H9 (cell line): ENCODE measurements at regions not wholly inside any gene's neighbourhood (a gene's known extent, or its start where the extent isn't known, plus 50 kb on each side); places are given as distances from the start of the nearest gene placed in this dataset.

Experiments used
- DNase-seq: peaks from one replicate; pipeline ENCODE4 v3.0.0-alpha.2; 2017
- H2AFZ ChIP-seq: one replicate; pipeline ENCODE4 v1.6.1; 2013; ENCODE audit warnings: mild to moderate bottlenecking, low read length, control low read depth, moderate library complexity
- H2AK5ac ChIP-seq: 2 replicates; pipeline ENCODE4 v1.6.1; 2013; ENCODE audit warnings: low read length, control low read depth, mixed read lengths; ENCODE audit not compliant: insufficient read length
- H2BK120ac ChIP-seq: one replicate; pipeline ENCODE4 v1.6.1; 2013; ENCODE audit warnings: low read depth, mild to moderate bottlenecking, low read length, control low read depth, inconsistent platforms; ENCODE audit not compliant: poor library complexity, severe bottlenecking
- H2BK12ac ChIP-seq: 2 replicates; pipeline ENCODE4 v1.6.1; 2013; ENCODE audit warnings: low read length, control low read depth, mixed read lengths, low read depth; ENCODE audit not compliant: insufficient read length
- H2BK15ac ChIP-seq: 2 replicates; pipeline ENCODE4 v1.6.1; 2013; ENCODE audit warnings: low read depth, low read length, control low read depth
- H2BK20ac ChIP-seq: one replicate; pipeline ENCODE4 v1.6.1; 2013; ENCODE audit warnings: low read depth, mild to moderate bottlenecking, low read length, control low read depth, inconsistent platforms; ENCODE audit not compliant: poor library complexity, severe bottlenecking
- H2BK5ac ChIP-seq: 2 replicates; pipeline ENCODE4 v1.6.1; 2013; ENCODE audit warnings: low read length, control low read depth, mixed read lengths; ENCODE audit not compliant: insufficient read length
- H3K14ac ChIP-seq: 2 replicates; pipeline ENCODE4 v1.6.1; 2013; ENCODE audit warnings: low read length, control low read depth; ENCODE audit not compliant: insufficient read depth
- H3K18ac ChIP-seq: 2 replicates; pipeline ENCODE4 v1.6.1; 2013; ENCODE audit warnings: low read depth, mild to moderate bottlenecking, mixed read lengths, low read length, control low read depth; ENCODE audit not compliant: insufficient read length
- H3K23ac ChIP-seq: 2 replicates; pipeline ENCODE4 v1.6.1; 2013; ENCODE audit warnings: low read length, control low read depth, mixed read lengths, low read depth; ENCODE audit not compliant: insufficient read length
- H3K23me2 ChIP-seq: 2 replicates; pipeline ENCODE4 v1.6.1; 2013; ENCODE audit warnings: low read depth, mild to moderate bottlenecking, mixed read lengths, low read length, control low read depth; ENCODE audit not compliant: insufficient read length, poor library complexity, severe bottlenecking
- H3K27ac ChIP-seq: 2 replicates; pipeline ENCODE4 v1.5.1; 2013; ENCODE audit warnings: low read length, control low read depth, mixed read lengths, low read depth; ENCODE audit not compliant: insufficient read length
- H3K27me3 ChIP-seq: 2 replicates; pipeline ENCODE4 v1.6.1; 2013; ENCODE audit warnings: low read length, control low read depth, inconsistent platforms; ENCODE audit not compliant: insufficient read depth
- H3K4ac ChIP-seq: 2 replicates; pipeline ENCODE4 v1.6.1; 2013; ENCODE audit warnings: low read depth, mild to moderate bottlenecking, control low read depth, inconsistent platforms, low read length, moderate library complexity
- H3K4me1 ChIP-seq: 2 replicates; pipeline ENCODE4 v1.6.1; 2013; ENCODE audit warnings: low read length, control low read depth, inconsistent platforms; ENCODE audit not compliant: insufficient read depth
- H3K4me2 ChIP-seq: 2 replicates; pipeline ENCODE4 v1.6.1; 2013; ENCODE audit warnings: low read length, control low read depth, mixed read lengths; ENCODE audit not compliant: insufficient read length, insufficient read depth
- H3K56ac ChIP-seq: 2 replicates; pipeline ENCODE4 v1.6.1; 2013; ENCODE audit warnings: low read depth, mild to moderate bottlenecking, mixed read lengths, low read length, control low read depth; ENCODE audit not compliant: insufficient read length
- H3K79me1 ChIP-seq: 2 replicates; pipeline ENCODE4 v1.6.1; 2013; ENCODE audit warnings: low read depth, mild to moderate bottlenecking, moderate library complexity, low read length, control low read depth, inconsistent platforms; ENCODE audit not compliant: insufficient read depth, poor library complexity, severe bottlenecking
- H3K79me2 ChIP-seq: 2 replicates; pipeline ENCODE4 v1.6.1; 2013; ENCODE audit warnings: low read length, control low read depth, inconsistent platforms; ENCODE audit not compliant: insufficient read depth
- H3K9ac ChIP-seq: 2 replicates; pipeline ENCODE4 v1.6.1; 2013; ENCODE audit warnings: low read length, control low read depth, mixed read lengths; ENCODE audit not compliant: insufficient read length; ENCODE audit errors: extremely low read depth
- H3K9me3 ChIP-seq: one replicate; pipeline ENCODE4 v1.6.1; 2013; ENCODE audit warnings: low read depth, low read length, inconsistent platforms; ENCODE audit not compliant: control insufficient read depth
- H3T11ph ChIP-seq: one replicate; pipeline ENCODE4 v1.6.1; 2013; ENCODE audit warnings: mild to moderate bottlenecking, low read length, control low read depth, inconsistent platforms
- H4K20me1 ChIP-seq: one replicate; pipeline ENCODE4 v1.6.1; 2013; ENCODE audit not compliant: control insufficient read depth, insufficient read length, insufficient read depth
- H4K5ac ChIP-seq: 2 replicates; pipeline ENCODE4 v1.6.1; 2013; ENCODE audit warnings: low read depth, mild to moderate bottlenecking, mixed read lengths, low read length, control low read depth; ENCODE audit not compliant: insufficient read length
- H4K8ac ChIP-seq: replicated peaks from 2 replicates; pipeline ENCODE4 v1.6.1; 2013; ENCODE audit warnings: low read length, control low read depth, mixed read lengths, low read depth; ENCODE audit not compliant: insufficient read length
- H4K91ac ChIP-seq: 2 replicates; pipeline ENCODE4 v1.6.1; 2013; ENCODE audit warnings: low read depth, mild to moderate bottlenecking, moderate library complexity, mixed read lengths, low read length, control low read depth; ENCODE audit not compliant: insufficient read length
- H3K27ac Mint-ChIP-seq, 3 experiments: 2 replicates in 2 of 3; 3 replicates in 1 of 3; pipeline ENCODE4 v1.8.0; 2020 to 2021; ENCODE audit warnings: mixed read lengths in 3 of 3, mild to moderate bottlenecking in 1 of 3, moderate library complexity in 1 of 3
- H3K27me3 Mint-ChIP-seq: 2 replicates; pipeline ENCODE4 v1.8.0; 2021; ENCODE audit warnings: low read depth, mild to moderate bottlenecking, moderate library complexity, mixed read lengths
- H3K36me3 Mint-ChIP-seq, 3 experiments: 2 replicates in 2 of 3; 3 replicates in 1 of 3; pipeline ENCODE4 v1.8.0; 2020 to 2021; ENCODE audit warnings: low read depth in 3 of 3, mixed read lengths in 3 of 3; ENCODE audit not compliant: insufficient read depth in 1 of 3
- H3K4me1 Mint-ChIP-seq, 2 experiments: 2 replicates each; pipeline ENCODE4 v1.8.0; 2020; ENCODE audit warnings: mixed read lengths in 2 of 2
- H3K4me3 Mint-ChIP-seq, 2 experiments: 2 replicates in 1 of 2; 3 replicates in 1 of 2; pipeline ENCODE4 v1.8.0; 2020 to 2021; ENCODE audit warnings: mild to moderate bottlenecking in 2 of 2, mixed read lengths in 2 of 2, moderate library complexity in 1 of 2
- H3K9me3 Mint-ChIP-seq, 2 experiments: 2 replicates in 1 of 2; 3 replicates in 1 of 2; pipeline ENCODE4 v1.8.0; 2020; ENCODE audit warnings: mild to moderate bottlenecking in 2 of 2, mixed read lengths in 2 of 2, moderate library complexity in 1 of 2
- CTCF ChIP-seq: fragments of 200-600 bp; sonication (generic); conservative IDR thresholded peaks from 3 replicates; pipeline ENCODE4 v1.8.0; 2021; ENCODE audit warnings: antibody characterized with exemption, mild to moderate bottlenecking

- Histone ChIP-seq H3K23ac (no peak overlapping the region), H3K79me2 (no peaks in the 10 kb centered on the region), H2AK5ac (no peak overlapping the region), H3K27ac (no peak overlapping the region), H3K4me1 (no peaks in the 10 kb centered on the region), H2BK120ac (no peak overlapping the region), H2BK15ac (no peak overlapping the region), H3K4ac (no peak overlapping the region), H3K14ac (no peak overlapping the region), H3K79me1 (no peaks in the 10 kb centered on the region), H3K9ac (no peak overlapping the region), H3K27me3 (no peaks in the 10 kb centered on the region), H2BK5ac (no peak overlapping the region), H4K91ac (no peak overlapping the region), H3K9me3 (no peaks in the 10 kb centered on the region), H3K23me2 (no peaks in the 10 kb centered on the region), H3T11ph (no peak overlapping the region), H2BK12ac (no peak overlapping the region), H4K8ac (no peak overlapping the region), H3K4me2 (no peak overlapping the region), H4K5ac (no peak overlapping the region), H2BK20ac (no peak overlapping the region), H3K18ac (no peak overlapping the region), H2AFZ (no peak overlapping the region), H4K20me1 (no peaks in the 10 kb centered on the region), H3K56ac (no peak overlapping the region)
- Mint-ChIP-seq H3K27me3 (no peaks in the 10 kb centered on the region), H3K9me3 (no peaks in the 10 kb centered on the region; a peak in 2 of 5 replicates), H3K4me3 (no peak overlapping the region), H3K36me3 (peaks cover 0 to 4% (median 0%) of the 10 kb centered on the region in 3 experiments; a peak in 1 of 7 replicates), H3K27ac (no peak overlapping the region), H3K4me1 (no peaks in the 10 kb centered on the region)
- TF ChIP-seq CTCF, result no peak
- DNase-seq, result no peak
These were observed 420.9 kb upstream of the SOX9 start for GRCh38 chr17:71699907-71700306.
